GM21360 (cell line): ENCODE measurements at regions not wholly inside any gene's neighbourhood (a gene's known extent, or its start where the extent isn't known, plus 50 kb on each side); places are given as distances from the start of the nearest gene placed in this dataset.

ENCODE experiments used
- ATAC-seq: cut with Tn5 transposase; IDR thresholded peaks from one replicate; pipeline ENCODE4 v1.9.1; 2021; ENCODE audit warnings: mild to moderate bottlenecking, moderate library complexity; ENCODE audit not compliant: unreplicated experiment

DNA sequence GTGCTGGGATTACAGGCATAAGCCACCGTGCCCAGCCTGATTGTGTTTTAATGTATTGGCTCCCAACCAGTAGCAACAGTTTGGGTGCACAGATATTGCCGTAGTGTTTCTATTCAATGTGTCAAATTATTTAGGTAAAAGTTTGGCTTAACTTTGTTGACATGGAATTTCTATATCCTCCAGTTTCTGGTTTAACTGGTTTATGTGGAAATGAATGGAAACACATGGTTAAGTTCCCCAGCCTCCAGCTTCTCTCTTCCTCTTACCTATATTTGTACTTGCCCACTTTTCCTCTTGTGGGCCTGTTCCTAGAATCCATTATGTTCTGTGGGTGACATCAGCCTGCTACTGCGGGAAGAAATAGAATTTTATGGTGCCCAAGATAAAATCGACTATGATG is 53.9 kb upstream of the ESR1 start:
- no peak for ATAC-seq

DNA sequence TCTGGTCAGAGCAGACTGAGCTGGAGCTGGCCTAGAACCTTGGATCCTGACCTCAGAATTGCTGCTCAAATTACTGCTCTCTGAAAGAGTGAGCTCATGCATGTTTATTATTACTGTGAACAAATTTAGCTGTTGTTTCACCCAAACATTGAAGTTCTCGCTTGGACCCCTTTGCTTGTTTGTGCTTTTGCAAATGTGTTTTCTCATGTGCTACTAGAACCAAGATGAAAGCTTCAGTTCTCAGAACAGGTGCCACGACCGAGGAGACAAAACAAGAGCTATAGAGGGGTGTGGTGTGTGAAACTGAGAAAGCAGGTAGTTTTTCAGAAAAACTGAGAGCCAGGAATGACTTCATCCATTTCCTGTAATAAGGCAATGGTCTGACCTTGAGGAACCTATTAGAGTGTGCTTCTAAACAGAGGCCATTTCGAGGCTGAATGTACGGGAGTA is 50.0 kb upstream of the ESR1 start:
- ATAC-seq: peak; percentile 97
